Mammary epithelial cell (primary cell): ENCODE measurements at regions not wholly inside any gene's neighbourhood (a gene's known extent, or its start where the extent isn't known, plus 50 kb on each side); places are given as distances from the start of the nearest gene placed in this dataset.

Source experiments
- EZH2 ChIP-seq: IDR thresholded peaks from 2 replicates; pipeline ENCODE4 v1.6.1; 2012; ENCODE audit warnings: low read length, inconsistent platforms, borderline replicate concordance
- TF ChIP-seq, protein P1 (sequence below), 2 donors: IDR thresholded peaks in 1 of 2; conservative IDR thresholded peaks in 1 of 2; 2 replicates each; pipeline ENCODE4 v1.5.1; 2011 to 2012; ENCODE audit warnings: inconsistent platforms in 2 of 2, low read length in 2 of 2, mild to moderate bottlenecking in 2 of 2, control low read depth in 1 of 2, low read depth in 1 of 2; ENCODE audit not compliant: insufficient read depth in 1 of 2; ENCODE audit errors: extremely low read depth in 1 of 2

- TF ChIP-seq EZH2, result no peak
- TF ChIP-seq, protein P1, sequence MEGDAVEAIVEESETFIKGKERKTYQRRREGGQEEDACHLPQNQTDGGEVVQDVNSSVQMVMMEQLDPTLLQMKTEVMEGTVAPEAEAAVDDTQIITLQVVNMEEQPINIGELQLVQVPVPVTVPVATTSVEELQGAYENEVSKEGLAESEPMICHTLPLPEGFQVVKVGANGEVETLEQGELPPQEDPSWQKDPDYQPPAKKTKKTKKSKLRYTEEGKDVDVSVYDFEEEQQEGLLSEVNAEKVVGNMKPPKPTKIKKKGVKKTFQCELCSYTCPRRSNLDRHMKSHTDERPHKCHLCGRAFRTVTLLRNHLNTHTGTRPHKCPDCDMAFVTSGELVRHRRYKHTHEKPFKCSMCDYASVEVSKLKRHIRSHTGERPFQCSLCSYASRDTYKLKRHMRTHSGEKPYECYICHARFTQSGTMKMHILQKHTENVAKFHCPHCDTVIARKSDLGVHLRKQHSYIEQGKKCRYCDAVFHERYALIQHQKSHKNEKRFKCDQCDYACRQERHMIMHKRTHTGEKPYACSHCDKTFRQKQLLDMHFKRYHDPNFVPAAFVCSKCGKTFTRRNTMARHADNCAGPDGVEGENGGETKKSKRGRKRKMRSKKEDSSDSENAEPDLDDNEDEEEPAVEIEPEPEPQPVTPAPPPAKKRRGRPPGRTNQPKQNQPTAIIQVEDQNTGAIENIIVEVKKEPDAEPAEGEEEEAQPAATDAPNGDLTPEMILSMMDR (conservative IDR thresholded peaks at IDR 0.05 in 1 of 2, IDR thresholded peaks at IDR 0.05 in 1 of 2; ENCODE audit: extremely low read depth in 1 of 2, insufficient read depth in 1 of 2, low read depth in 1 of 2, low read length in 2 of 2), result no peak
Measured at GRCh38 chr4:43587758-43588157, 695.2 kb downstream of the GRXCR1 start.
